CD4-positive, alpha-beta T cell treated with Interleukin-10 for 1 hour (primary cell): ENCODE measurements at regions not wholly inside any gene's neighbourhood (a gene's known extent, or its start where the extent isn't known, plus 50 kb on each side); places are given as distances from the start of the nearest gene placed in this dataset.
"Not testable (repeated sequence)": the region's sequence is repeated elsewhere in the genome, so short reads cannot be mapped to it uniquely, and the experiment has no call there.

Source experiments
- DNase-seq: peaks from one replicate; pipeline ENCODE4 v3.0.0-alpha.2; 2020

- DNase-seq: no peak
These were observed 444.7 kb upstream of the NFIA start for GRCh38 chr1:60637651-60638050.

DNA sequence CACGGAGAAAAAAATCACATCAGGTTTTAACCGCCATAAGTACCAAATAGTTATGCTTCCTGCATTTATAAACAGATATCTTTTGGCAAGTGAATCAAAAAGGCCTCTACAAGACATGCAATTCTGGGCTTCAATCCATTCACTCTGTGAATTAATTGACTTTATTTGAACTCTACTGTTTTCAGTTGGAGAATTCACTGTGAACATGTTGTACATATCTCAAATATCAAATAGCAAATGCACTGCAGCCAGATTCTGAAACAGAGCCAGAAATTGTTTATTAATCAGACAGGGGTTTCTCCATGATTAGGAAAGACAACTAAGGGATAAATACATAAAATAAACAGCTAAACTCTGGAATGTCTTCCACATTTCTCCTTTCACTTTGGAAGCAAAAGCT lies 445.4 kb upstream of the NFIA start:
- DNase-seq: no peak

- no peak for DNase-seq
These were observed 448.3 kb upstream of the NFIA start for GRCh38 chr1:60634106-60634505.

- DNase-seq: no peak
These were observed 459.9 kb upstream of the NFIA start for GRCh38 chr1:60622486-60622885.

GRCh38 chr1:60621368-60621851 lies 461.0 kb upstream of the NFIA start:
- no peak for DNase-seq

DNA sequence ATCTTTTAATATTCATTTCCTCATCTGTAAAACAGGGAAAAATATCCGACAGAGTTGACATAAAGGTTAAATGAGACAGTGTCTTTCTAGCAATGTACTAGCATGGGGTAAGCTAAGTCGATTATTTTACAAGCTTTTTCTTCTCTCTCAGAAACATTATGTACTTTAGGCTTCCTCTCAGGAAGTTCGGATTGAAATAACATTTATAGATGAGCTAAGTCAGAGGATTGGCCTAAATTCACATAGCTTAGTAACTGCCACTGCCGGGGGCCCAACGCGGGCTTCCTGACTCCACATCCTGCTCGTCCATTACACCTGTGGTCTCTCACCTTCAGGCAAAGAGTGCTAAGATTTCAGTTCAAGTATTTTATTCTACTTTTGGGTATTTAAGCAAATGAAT lies 462.3 kb upstream of the NFIA start:
- no peak for DNase-seq

DNA sequence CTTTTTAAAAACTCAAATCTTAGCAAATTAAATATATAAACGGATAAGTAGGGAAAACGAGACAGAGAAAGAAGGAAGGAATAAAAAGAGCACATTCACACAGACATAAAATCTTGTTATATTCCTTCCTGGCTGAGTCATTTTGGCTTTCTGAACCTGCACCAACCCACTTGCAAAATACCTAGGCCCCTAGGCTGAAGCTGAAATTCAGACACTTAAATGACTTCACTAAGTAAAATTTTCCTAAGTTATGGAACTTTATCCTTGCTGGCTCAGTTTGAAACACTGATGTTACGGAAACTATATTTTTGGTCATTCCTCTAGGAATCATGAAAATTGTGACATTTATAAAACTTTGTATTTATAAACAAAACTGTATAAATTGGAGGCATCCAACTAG lies 462.8 kb upstream of the NFIA start:
- no peak for DNase-seq

DNA sequence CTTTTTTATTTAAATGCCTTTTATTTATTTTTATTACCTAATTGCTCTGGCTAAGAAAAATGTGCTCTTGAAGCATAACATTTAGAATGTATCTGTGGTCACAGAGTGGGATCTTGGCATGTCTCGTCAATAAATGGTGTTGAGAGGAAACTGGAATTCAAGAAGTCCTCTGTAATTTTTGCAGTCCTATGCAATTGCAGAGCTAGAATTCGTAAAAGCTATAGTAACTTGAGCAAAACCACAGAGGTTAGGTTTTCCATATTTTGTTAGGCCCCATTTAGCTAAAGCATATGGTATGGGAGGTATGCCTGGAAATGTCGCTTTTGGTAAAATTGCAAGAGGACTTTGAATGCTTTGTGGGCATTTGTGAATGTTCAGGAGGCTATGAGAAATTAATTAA lies 466.7 kb upstream of the NFIA start:
- no peak for DNase-seq

- DNase-seq: no peak
These were observed 469.6 kb upstream of the NFIA start for GRCh38 chr1:60612790-60613189.

GRCh38 chr1:60606921-60607320 lies 475.4 kb upstream of the NFIA start:
- DNase-seq: not testable (repeated sequence)

DNA sequence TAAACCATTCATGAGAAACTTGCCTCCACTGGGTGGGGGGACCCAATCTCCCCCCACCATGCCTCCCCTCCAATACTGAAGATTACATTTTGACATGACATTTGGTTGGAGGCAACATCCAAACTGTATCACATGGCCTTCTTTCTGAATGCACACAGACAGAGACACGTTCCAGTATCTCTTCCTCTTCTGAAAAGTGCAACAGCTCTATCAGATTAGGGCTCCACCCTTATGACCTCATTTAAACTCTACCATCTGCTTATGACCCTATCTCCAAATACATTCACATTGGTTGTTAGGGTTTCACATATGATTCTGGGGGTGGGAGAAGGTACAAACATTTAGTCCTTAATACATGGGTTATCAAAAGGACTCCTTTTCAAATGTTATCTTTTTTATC lies 481.8 kb upstream of the NFIA start:
- no peak for DNase-seq

DNA sequence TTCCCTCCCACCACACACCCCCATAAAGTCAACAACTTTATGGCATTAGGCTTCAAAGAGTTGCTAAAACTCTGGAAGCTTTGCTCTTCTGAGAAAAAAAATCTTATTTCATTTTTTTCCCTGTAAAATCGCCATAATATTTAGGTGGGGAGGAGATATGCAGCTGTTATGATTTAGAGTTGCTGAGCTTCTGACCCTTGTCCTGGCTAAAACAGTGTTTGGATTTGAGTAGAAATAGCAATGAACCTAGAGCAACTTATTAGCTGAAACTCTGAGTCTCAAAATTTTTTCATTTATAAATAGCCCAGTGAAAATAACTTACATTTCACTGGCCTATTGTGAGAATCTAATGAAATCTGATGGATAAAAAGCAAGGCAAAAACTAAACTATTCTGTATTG lies 482.8 kb upstream of the NFIA start:
- DNase-seq: no peak

- no peak for DNase-seq
These were observed 484.1 kb upstream of the NFIA start for GRCh38 chr1:60598041-60598910.

DNA sequence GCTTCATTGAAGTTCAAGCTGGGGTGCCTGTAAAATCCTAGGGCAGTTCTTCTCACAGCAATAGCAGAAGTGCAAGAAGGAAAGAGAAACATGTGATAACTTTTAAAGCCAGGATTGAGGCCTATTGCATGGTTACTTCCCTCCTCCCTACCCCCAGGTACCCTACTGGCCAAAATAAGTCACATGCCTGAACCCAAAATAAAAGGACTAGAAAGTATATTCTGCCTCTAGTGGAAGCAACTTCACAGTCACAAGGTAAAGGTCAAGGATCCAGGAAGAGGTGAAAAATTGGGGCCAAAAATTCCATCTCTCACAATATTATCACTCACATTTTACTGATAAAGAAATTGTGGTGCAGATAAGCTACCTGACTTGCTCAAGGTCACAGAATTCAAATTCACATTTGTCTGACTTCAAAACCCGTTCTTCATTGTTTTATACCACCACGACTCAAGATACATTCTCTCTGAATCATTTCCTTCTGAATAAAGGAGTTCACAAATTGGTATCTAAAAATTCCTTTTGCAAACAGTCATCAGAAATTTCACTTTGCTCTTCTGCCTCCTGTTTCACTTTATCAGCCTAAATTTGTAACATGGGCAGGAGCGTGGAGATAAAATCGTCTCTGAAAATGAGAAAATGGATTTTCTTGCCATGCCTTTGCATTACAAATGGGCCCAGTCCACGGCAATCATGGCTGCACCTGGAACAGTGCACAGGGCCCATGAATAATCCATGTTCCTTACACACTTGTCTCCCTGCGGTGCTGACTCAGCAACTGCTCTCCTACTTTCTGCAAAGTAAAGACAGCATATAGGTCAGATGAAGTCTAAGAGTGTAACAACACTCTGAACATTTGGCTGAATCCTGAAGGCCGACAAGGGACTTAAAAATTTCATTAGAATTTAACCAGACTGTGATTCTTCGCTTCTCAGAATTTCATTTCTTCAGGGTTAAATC lies 485.3 kb upstream of the NFIA start:
- no peak for DNase-seq

DNA sequence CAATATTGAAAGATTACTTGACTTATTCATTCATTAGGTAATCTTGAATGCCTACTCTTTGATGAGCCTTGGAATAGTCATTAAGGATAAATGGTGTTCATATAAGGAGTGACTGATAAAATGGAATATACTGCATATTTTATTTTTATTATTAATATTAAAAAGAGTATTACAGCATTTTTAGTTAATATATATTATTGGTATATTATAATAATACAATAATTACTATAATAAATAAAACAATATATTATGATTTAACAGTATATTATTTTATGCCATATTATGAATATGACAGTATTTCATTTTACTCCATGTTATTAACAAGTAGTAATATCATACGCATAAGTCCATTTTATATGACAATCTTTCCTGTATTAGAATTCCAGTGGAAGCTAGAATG lies 490.8 kb upstream of the NFIA start:
- DNase-seq: no peak

GRCh38 chr1:60589916-60590315 lies 492.4 kb upstream of the NFIA start:
- no peak for DNase-seq

- no peak for DNase-seq
These were observed 493.2 kb upstream of the NFIA start for GRCh38 chr1:60589046-60589748.

DNA sequence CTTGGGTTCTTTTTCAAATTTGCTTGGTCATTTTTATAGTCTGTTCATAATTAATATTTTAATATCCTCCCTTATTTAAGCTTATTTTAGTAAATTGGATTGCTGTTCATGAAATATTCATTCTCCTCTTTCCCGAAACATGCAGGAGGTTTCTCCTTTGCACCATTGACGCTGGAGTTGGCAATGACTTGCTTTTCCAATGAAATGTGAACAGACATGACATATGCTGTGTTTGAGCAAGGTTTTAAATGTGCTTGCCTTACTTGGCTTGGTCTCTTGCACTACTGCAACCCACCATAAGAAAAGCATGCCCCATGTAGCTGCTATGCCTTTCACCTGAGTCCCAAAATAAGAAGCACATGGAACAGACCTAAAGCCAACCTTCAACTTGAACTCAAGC lies 498.0 kb upstream of the NFIA start:
- DNase-seq: no peak

GRCh38 chr1:60583696-60584095 lies 498.7 kb upstream of the NFIA start:
- DNase-seq: no peak

GRCh38 chr1:60581455-60582220 lies 500.7 kb upstream of the NFIA start:
- DNase-seq: no peak

DNA sequence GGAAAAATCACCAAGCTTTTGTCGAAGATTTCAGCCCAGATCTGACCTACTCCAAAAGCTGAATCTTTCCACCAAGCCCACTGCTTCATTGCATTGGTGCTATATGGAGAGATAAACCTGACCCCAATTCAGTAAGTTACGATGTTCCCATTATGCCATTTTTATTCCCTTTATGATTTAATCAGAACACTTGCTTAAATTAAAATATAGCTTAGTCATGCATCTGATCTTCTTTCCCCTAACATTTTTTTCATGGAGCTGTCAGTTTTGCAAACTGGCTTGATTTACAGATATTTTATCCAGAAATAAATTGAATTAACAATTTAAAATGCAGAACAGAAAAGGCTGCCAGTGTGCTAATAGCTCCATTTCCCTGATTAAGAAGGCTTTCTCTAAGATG lies 503.5 kb upstream of the C1orf87 start:
- no peak for DNase-seq

GRCh38 chr1:60575326-60575977 lies 501.9 kb upstream of the C1orf87 start:
- no peak for DNase-seq
